Stimulated activated CD4-positive, alpha-beta T cell treated with anti-CD3 and anti-CD28 coated beads, Interleukin-4, amount 100 ng/mL, for 1 hour (primary cell): ENCODE measurements at regions not wholly inside any gene's neighbourhood (a gene's known extent, or its start where the extent isn't known, plus 50 kb on each side); places are given as distances from the start of the nearest gene placed in this dataset.

Experiments used
- DNase-seq: peaks from one replicate; pipeline ENCODE4 v3.0.0-alpha.2; 2020

GRCh38 chr2:14684516-14684915 is 52.0 kb downstream of the LRATD1 start:
- no peak for DNase-seq

GRCh38 chr2:14690926-14691325 is 58.4 kb downstream of the LRATD1 start:
- DNase-seq = no peak

GRCh38 chr2:14693874-14694273 is 61.4 kb downstream of the LRATD1 start:
- DNase-seq = no peak

- DNase-seq = no peak
These were observed 68.2 kb downstream of the LRATD1 start for GRCh38 chr2:14700753-14701152.

GRCh38 chr2:14702258-14702657 is 69.7 kb downstream of the LRATD1 start:
- DNase-seq = no peak

- DNase-seq = no peak
These were observed 73.7 kb downstream of the LRATD1 start for GRCh38 chr2:14706201-14706600.

- DNase-seq = no peak
These were observed 79.6 kb downstream of the LRATD1 start for GRCh38 chr2:14712111-14712510.

GRCh38 chr2:14713248-14713647 is 80.7 kb downstream of the LRATD1 start:
- DNase-seq = no peak

GRCh38 chr2:14715600-14715999 is 83.1 kb downstream of the LRATD1 start:
- DNase-seq = no peak

GRCh38 chr2:14716319-14716718 is 83.8 kb downstream of the LRATD1 start:
- no peak for DNase-seq

GRCh38 chr2:14717131-14717530 is 84.6 kb downstream of the LRATD1 start:
- DNase-seq = no peak

GRCh38 chr2:14720319-14720718 is 87.8 kb downstream of the LRATD1 start:
- DNase-seq = no peak

- no peak for DNase-seq
These were observed 88.2 kb downstream of the LRATD1 start for GRCh38 chr2:14720739-14721138.

GRCh38 chr2:14722904-14723570 is 90.5 kb downstream of the LRATD1 start:
- no peak for DNase-seq

GRCh38 chr2:14723684-14724083 is 91.2 kb downstream of the LRATD1 start:
- DNase-seq = no peak

GRCh38 chr2:14735696-14736095 is 103.2 kb downstream of the LRATD1 start:
- no peak for DNase-seq

- DNase-seq = no peak
These were observed 104.7 kb downstream of the LRATD1 start for GRCh38 chr2:14737201-14737600.

- no peak for DNase-seq
These were observed 111.3 kb downstream of the LRATD1 start for GRCh38 chr2:14743861-14744260.

GRCh38 chr2:14745288-14746076 is 113.0 kb downstream of the LRATD1 start:
- no peak for DNase-seq

GRCh38 chr2:14746133-14746532 is 113.6 kb downstream of the LRATD1 start:
- no peak for DNase-seq

- no peak for DNase-seq
These were observed 114.9 kb downstream of the LRATD1 start for GRCh38 chr2:14747447-14747846.

GRCh38 chr2:14749884-14750283 is 117.4 kb downstream of the LRATD1 start:
- no peak for DNase-seq

GRCh38 chr2:14750433-14750832 is 117.9 kb downstream of the LRATD1 start:
- DNase-seq = no peak

GRCh38 chr2:14751581-14751980 is 119.1 kb downstream of the LRATD1 start:
- no peak for DNase-seq

GRCh38 chr2:14752295-14752694 is 119.8 kb downstream of the LRATD1 start:
- no peak for DNase-seq
